Loucy (cell line): ENCODE measurements at regions not wholly inside any gene's neighbourhood (a gene's known extent, or its start where the extent isn't known, plus 50 kb on each side); places are given as distances from the start of the nearest gene placed in this dataset.

Experiments used
- H2AFZ ChIP-seq: fragments of 200-600 bp; sonication (generic); 2 replicates; pipeline ENCODE4 v1.6.0; 2016; ENCODE audit warnings: antibody characterized with exemption, mild to moderate bottlenecking, low read length, moderate library complexity
- H3F3A ChIP-seq: fragments of 200-600 bp; 2 replicates; pipeline ENCODE4 v1.6.0; 2016; ENCODE audit warnings: antibody characterized with exemption, low read depth, mild to moderate bottlenecking
- H3K27me3 ChIP-seq: fragments of 200-600 bp; sonication (generic); 2 replicates; pipeline ENCODE4 v1.6.1; 2014; ENCODE audit warnings: low read length, mild to moderate bottlenecking; ENCODE audit not compliant: insufficient read depth, poor library complexity, severe bottlenecking
- H3K36me3 ChIP-seq: fragments of 200-600 bp; sonication (generic); 2 replicates; pipeline ENCODE4 v1.6.1; 2016; ENCODE audit warnings: low read length; ENCODE audit not compliant: insufficient read depth
- H3K4me1 ChIP-seq: fragments of 200-600 bp; sonication (generic); 2 replicates; pipeline ENCODE4 v1.5.1; 2014; ENCODE audit warnings: low read length, mild to moderate bottlenecking; ENCODE audit not compliant: insufficient read depth, poor library complexity, severe bottlenecking
- H3K4me2 ChIP-seq: fragments of 200-600 bp; sonication (generic); 2 replicates; pipeline ENCODE4 v1.6.0; 2014; ENCODE audit warnings: antibody characterized with exemption, low read length, low read depth, mild to moderate bottlenecking; ENCODE audit not compliant: poor library complexity, severe bottlenecking
- H3K4me3 ChIP-seq: fragments of 200-600 bp; sonication (generic); 2 replicates; pipeline ENCODE4 v1.5.1; 2014; ENCODE audit warnings: low read length, mild to moderate bottlenecking, mixed read lengths; ENCODE audit not compliant: poor library complexity, severe bottlenecking
- H3K79me2 ChIP-seq: fragments of 200-600 bp; sonication (generic); 2 replicates; pipeline ENCODE4 v1.6.1; 2014; ENCODE audit warnings: low read length; ENCODE audit not compliant: insufficient read depth
- H3K9ac ChIP-seq: fragments of 200-600 bp; sonication (generic); 2 replicates; pipeline ENCODE4 v1.6.0; 2014; ENCODE audit warnings: mild to moderate bottlenecking, low read depth, low read length, moderate library complexity; ENCODE audit not compliant: poor library complexity, severe bottlenecking
- H3K9me2 ChIP-seq: fragments of 200-600 bp; sonication (generic); replicated peaks from 2 replicates; pipeline ENCODE4 v1.6.1; 2016; ENCODE audit warnings: low read depth, low read length, mixed read lengths
- H3K9me3 ChIP-seq: fragments of 200-600 bp; sonication (generic); 2 replicates; pipeline ENCODE4 v1.6.1; 2014; ENCODE audit warnings: mild to moderate bottlenecking, antibody characterized with exemption, low read length, low read depth; ENCODE audit not compliant: insufficient read depth
- H4K20me1 ChIP-seq: fragments of 200-600 bp; sonication (generic); 2 replicates; pipeline ENCODE4 v1.6.0; 2014; ENCODE audit warnings: antibody characterized with exemption, low read length, mild to moderate bottlenecking; ENCODE audit not compliant: insufficient read depth, poor library complexity, severe bottlenecking
- EZH2phosphoT487 ChIP-seq: fragments of 200-600 bp; IDR thresholded peaks from 2 replicates; pipeline ENCODE4 v1.6.1; 2018; ENCODE audit warnings: antibody characterized with exemption, mild to moderate bottlenecking, moderate library complexity, borderline replicate concordance
- TF ChIP-seq, protein P1 (sequence below): fragments of 200-600 bp; sonication (generic); conservative IDR thresholded peaks from 2 replicates; pipeline ENCODE4 v1.5.1; 2014; ENCODE audit warnings: mild to moderate bottlenecking, antibody characterized with exemption, low read length

- no peak overlapping the region for H2AFZ ChIP-seq
- peaks cover 50% of the 10 kb centered on the region for H4K20me1 ChIP-seq
- no peak overlapping the region for H3K4me2 ChIP-seq
- no peak overlapping the region for H3K4me3 ChIP-seq
- H3K36me3 ChIP-seq: peaks cover 70% of the 10 kb centered on the region; the same call in 1 of the 2 replicates
- TF ChIP-seq EZH2phosphoT487: no peak
- TF ChIP-seq, protein P1, sequence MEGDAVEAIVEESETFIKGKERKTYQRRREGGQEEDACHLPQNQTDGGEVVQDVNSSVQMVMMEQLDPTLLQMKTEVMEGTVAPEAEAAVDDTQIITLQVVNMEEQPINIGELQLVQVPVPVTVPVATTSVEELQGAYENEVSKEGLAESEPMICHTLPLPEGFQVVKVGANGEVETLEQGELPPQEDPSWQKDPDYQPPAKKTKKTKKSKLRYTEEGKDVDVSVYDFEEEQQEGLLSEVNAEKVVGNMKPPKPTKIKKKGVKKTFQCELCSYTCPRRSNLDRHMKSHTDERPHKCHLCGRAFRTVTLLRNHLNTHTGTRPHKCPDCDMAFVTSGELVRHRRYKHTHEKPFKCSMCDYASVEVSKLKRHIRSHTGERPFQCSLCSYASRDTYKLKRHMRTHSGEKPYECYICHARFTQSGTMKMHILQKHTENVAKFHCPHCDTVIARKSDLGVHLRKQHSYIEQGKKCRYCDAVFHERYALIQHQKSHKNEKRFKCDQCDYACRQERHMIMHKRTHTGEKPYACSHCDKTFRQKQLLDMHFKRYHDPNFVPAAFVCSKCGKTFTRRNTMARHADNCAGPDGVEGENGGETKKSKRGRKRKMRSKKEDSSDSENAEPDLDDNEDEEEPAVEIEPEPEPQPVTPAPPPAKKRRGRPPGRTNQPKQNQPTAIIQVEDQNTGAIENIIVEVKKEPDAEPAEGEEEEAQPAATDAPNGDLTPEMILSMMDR: no peak
- peaks cover 99% of the 10 kb centered on the region for H3K79me2 ChIP-seq
- H3K9me3 ChIP-seq: no peaks in the 10 kb centered on the region
- no peaks in the 10 kb centered on the region for H3F3A ChIP-seq
- no peak overlapping the region for H3K9ac ChIP-seq
- no peaks in the 10 kb centered on the region for H3K27me3 ChIP-seq
- no peaks in the 10 kb centered on the region for H3K9me2 ChIP-seq
- peaks cover 24% of the 10 kb centered on the region for H3K4me1 ChIP-seq
These were observed 275.4 kb downstream of the SEC14L1 start for GRCh38 chr17:77416105-77416713.

DNA sequence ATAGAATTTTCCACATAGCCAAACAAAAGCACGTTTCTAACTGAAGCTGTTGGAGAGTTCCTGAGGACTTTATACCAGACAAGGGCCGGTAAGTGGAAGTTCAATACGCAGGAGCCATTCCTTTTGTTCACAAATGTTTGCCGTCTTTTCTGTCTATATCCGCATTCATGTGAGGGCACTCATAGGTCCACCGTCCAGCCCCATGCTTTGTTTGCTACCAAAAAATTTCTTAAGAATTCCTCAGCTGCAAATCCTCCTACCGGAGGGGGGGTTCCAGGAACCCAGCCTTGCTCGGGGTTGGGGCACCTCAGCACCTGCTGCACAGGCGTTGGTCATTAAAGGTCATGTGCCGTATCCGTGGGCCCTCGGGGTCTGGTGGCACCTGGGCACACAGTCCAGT lies 276.8 kb downstream of the SEC14L1 start:
- no peaks in the 10 kb centered on the region for H3K9me3 ChIP-seq
- H3K4me3 ChIP-seq: no peak overlapping the region
- no peaks in the 10 kb centered on the region for H3K9me2 ChIP-seq
- H3F3A ChIP-seq: no peaks in the 10 kb centered on the region
- no peak overlapping the region for H3K9ac ChIP-seq
- no peak overlapping the region for H3K4me2 ChIP-seq
- H3K27me3 ChIP-seq: no peaks in the 10 kb centered on the region
- H3K79me2 ChIP-seq: peaks cover 99% of the 10 kb centered on the region
- TF ChIP-seq, protein P1: no peak
- TF ChIP-seq EZH2phosphoT487: no peak
- H3K36me3 ChIP-seq: peaks cover 69% of the 10 kb centered on the region; the same call in 1 of the 2 replicates
- peaks cover 56% of the 10 kb centered on the region for H4K20me1 ChIP-seq
- no peak overlapping the region for H2AFZ ChIP-seq
- peaks cover 24% of the 10 kb centered on the region for H3K4me1 ChIP-seq

DNA sequence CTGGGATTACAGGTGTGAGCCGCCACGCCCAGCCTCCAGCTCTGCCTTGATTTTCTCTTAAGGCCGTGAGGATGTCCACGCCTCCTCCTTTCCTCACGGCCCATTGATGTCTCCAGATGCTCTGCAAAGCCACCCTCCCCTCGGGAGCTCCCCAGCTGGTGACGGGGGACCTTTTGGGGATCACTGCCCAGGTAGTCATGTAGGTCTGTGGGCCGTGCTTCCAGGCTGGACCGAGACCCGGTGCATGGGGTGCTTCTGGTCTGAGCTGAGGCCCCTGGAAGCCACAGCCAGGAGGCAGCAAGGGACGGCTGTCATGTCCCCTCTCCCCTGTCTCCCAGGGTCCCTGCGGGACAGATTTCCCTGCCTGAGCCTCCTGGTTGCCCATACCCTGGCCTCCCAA lies 277.8 kb downstream of the SEC14L1 start:
- Histone ChIP-seq H2AFZ (no peak overlapping the region), H3K36me3 (peaks cover 72% of the 10 kb centered on the region; the same call in 1 of the 2 replicates), H3K9me3 (no peaks in the 10 kb centered on the region), H3K9me2 (no peaks in the 10 kb centered on the region), H3F3A (no peaks in the 10 kb centered on the region), H4K20me1 (peaks cover 49% of the 10 kb centered on the region), H3K27me3 (no peaks in the 10 kb centered on the region), H3K4me1 (peaks cover 20% of the 10 kb centered on the region), H3K9ac (no peak overlapping the region), H3K4me2 (no peak overlapping the region), H3K79me2 (peaks cover 99% of the 10 kb centered on the region), H3K4me3 (no peak overlapping the region)
- TF ChIP-seq, protein P1: no peak
- TF ChIP-seq EZH2phosphoT487: no peak
